ENCODE measurements at regions not wholly inside any gene's neighbourhood (a gene's known extent, or its start where the extent isn't known, plus 50 kb on each side); places are given as distances from the start of the nearest gene placed in this dataset.
A peak's percentile ranks its signal among the peaks of the same experiment; 100 is the strongest.

DNA sequence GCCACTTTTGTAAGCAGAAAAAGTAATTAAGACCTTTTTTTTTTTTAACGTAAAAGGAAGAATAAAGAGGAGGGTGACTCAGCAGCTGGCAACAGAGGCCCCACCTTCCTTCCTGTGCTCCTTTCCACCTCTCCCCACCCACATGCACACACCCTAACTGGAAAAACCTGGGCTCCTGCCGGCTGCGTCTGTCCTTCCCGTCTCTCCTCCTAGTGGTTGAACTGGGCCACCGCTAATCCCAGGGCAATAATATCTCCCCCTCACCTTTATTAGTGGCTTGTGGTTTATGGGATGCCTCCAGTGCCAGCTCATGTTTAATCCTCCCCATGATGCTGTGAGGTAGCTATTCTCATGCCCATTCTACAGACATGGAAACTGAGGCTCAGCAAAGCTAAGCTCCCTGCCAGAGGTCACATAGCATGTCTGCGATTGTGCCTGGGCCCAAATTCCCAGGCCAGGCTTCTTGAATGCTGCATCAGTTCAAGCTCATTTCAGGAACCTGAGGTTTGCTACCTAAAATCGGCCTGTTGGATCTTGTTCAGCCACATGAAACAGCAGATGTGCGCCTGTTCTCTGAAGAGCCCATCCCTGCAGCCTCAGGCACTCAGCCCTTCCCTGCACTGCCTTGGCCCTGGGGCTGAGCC lies 60.9 kb upstream of the IL17B start (continued):
- no peak for TF ChIP-seq ZBED4 (CRISPR knock-in tag; IDR thresholded peaks at IDR 0.05; ENCODE audit: borderline replicate concordance)
- peak; percentile 47; the same call in 1 of the 2 replicates for TF ChIP-seq SAP130 (CRISPR knock-in tag; IDR thresholded peaks at IDR 0.05; ENCODE audit: low read depth)
- no peak for TF ChIP-seq NR2F2 (IDR thresholded peaks at IDR 0.05; ENCODE audit: borderline replicate concordance, low read depth)
- no peak for TF ChIP-seq NR2F6 (IDR thresholded peaks at IDR 0.05)
- no peak for TF ChIP-seq NR2F6 (CRISPR knock-in tag; IDR thresholded peaks at IDR 0.05)
- no peak for TF ChIP-seq ZNF292 (CRISPR knock-in tag; IDR thresholded peaks at IDR 0.05; ENCODE audit: borderline replicate concordance, low read depth)
- peak; percentile 74 for TF ChIP-seq NFE2L2 (IDR thresholded peaks at IDR 0.05; ENCODE audit: low read length)
- peak; percentile 37 for TF ChIP-seq STAG1 (CRISPR knock-in tag; IDR thresholded peaks at IDR 0.05)
- peak; percentile 38; the same call in 1 of the 2 replicates for TF ChIP-seq SMC3 (IDR thresholded peaks at IDR 0.05; ENCODE audit: low read length)
- TF ChIP-seq ZNF605 (CRISPR knock-in tag; IDR thresholded peaks at IDR 0.05) = no peak
- no peak for TF ChIP-seq HNRNPUL1 (IDR thresholded peaks at IDR 0.05; ENCODE audit: low read depth, low read length)
- TF ChIP-seq, protein P1, sequence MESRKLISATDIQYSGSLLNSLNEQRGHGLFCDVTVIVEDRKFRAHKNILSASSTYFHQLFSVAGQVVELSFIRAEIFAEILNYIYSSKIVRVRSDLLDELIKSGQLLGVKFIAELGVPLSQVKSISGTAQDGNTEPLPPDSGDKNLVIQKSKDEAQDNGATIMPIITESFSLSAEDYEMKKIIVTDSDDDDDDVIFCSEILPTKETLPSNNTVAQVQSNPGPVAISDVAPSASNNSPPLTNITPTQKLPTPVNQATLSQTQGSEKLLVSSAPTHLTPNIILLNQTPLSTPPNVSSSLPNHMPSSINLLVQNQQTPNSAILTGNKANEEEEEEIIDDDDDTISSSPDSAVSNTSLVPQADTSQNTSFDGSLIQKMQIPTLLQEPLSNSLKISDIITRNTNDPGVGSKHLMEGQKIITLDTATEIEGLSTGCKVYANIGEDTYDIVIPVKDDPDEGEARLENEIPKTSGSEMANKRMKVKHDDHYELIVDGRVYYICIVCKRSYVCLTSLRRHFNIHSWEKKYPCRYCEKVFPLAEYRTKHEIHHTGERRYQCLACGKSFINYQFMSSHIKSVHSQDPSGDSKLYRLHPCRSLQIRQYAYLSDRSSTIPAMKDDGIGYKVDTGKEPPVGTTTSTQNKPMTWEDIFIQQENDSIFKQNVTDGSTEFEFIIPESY (CRISPR knock-in tag; IDR thresholded peaks at IDR 0.05) = 0 out of 2 replicates have a peak, but pooled peaks have one; percentile 3
- TF ChIP-seq ZMYM3 (CRISPR knock-in tag; IDR thresholded peaks at IDR 0.05) = peak; percentile 91
- no peak for TF ChIP-seq XBP1 (CRISPR knock-in tag; IDR thresholded peaks at IDR 0.05)
- TF ChIP-seq, protein P2, sequence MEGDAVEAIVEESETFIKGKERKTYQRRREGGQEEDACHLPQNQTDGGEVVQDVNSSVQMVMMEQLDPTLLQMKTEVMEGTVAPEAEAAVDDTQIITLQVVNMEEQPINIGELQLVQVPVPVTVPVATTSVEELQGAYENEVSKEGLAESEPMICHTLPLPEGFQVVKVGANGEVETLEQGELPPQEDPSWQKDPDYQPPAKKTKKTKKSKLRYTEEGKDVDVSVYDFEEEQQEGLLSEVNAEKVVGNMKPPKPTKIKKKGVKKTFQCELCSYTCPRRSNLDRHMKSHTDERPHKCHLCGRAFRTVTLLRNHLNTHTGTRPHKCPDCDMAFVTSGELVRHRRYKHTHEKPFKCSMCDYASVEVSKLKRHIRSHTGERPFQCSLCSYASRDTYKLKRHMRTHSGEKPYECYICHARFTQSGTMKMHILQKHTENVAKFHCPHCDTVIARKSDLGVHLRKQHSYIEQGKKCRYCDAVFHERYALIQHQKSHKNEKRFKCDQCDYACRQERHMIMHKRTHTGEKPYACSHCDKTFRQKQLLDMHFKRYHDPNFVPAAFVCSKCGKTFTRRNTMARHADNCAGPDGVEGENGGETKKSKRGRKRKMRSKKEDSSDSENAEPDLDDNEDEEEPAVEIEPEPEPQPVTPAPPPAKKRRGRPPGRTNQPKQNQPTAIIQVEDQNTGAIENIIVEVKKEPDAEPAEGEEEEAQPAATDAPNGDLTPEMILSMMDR (CRISPR knock-in tag; IDR thresholded peaks at IDR 0.05) = peak; percentile 46
- TF ChIP-seq NFE2 (CRISPR knock-in tag; IDR thresholded peaks at IDR 0.05) = peak; percentile 56; the same call in 1 of the 2 replicates
- TF ChIP-seq ATF5 (CRISPR knock-in tag; IDR thresholded peaks at IDR 0.05; ENCODE audit: low read depth) = no peak
- TF ChIP-seq, protein P3, sequence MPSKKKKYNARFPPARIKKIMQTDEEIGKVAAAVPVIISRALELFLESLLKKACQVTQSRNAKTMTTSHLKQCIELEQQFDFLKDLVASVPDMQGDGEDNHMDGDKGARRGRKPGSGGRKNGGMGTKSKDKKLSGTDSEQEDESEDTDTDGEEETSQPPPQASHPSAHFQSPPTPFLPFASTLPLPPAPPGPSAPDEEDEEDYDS (CRISPR knock-in tag; IDR thresholded peaks at IDR 0.05) = no peak
